HCT116 (cell line): ENCODE measurements at regions not wholly inside any gene's neighbourhood (a gene's known extent, or its start where the extent isn't known, plus 50 kb on each side); places are given as distances from the start of the nearest gene placed in this dataset.

Source experiments
- ATAC-seq: fragments of 200-7000 bp; cut with Tn5 transposase; 2 replicates; pipeline ENCODE4 v1.9.1; 2020; ENCODE audit warnings: mild to moderate bottlenecking, moderate library complexity
- BruUV-seq: library from RNA; stranded (reverse); fragments of 400-500 nt; replicated peaks from 2 replicates; lab custom pipeline; 2021; lab: Mats Ljungman, UMichigan
- CTCF ChIA-PET: fragments of 300-600 bp; sonication (Branson Sonifier 250); formaldehyde crosslinking; loops from one replicate; lab custom pipeline; 2021; ENCODE audit warnings: antibody characterized with exemption; lab: Charles Lee
- POLR2A ChIA-PET: fragments of 300-600, 350-600 bp; sonication (Branson Sonifier 250); formaldehyde crosslinking; loops from one replicate; lab custom pipeline; 2021; ENCODE audit warnings: antibody characterized with exemption; lab: Charles Lee
- RAD21 ChIA-PET, 2 experiments: fragments of 300-600 bp; sonication (Branson Sonifier 250); formaldehyde crosslinking; loops; one replicate each; lab custom pipeline; 2023; ENCODE audit warnings: low total read pairs in 2 of 2; ENCODE audit not compliant: uncharacterized antibody in 2 of 2, unreplicated experiment in 2 of 2, low non-redundant PET in 1 of 2; lab: Charles Lee
- DNase-seq: peaks from one replicate; pipeline ENCODE4 v3.0.0-alpha.2; 2010; ENCODE audit warnings: low read depth, low spot score
- H2AFZ ChIP-seq: fragments of 200-600 bp; shearing (Covaris generic), sonication (generic); 2 replicates; pipeline ENCODE4 v1.6.1; 2017; ENCODE audit warnings: low read depth, mixed run types, mixed read lengths, antibody characterized with exemption, low read length; ENCODE audit not compliant: poor library complexity, severe bottlenecking
- H3K27ac ChIP-seq: 2 replicates; pipeline ENCODE4 v1.5.1; 2012; ENCODE audit warnings: low read depth, low read length
- H3K27me3 ChIP-seq: fragments of 200-600 bp; sonication (generic); 2 replicates; pipeline ENCODE4 v1.6.1; 2016; ENCODE audit warnings: mixed run types, low read length, mixed read lengths; ENCODE audit not compliant: insufficient read depth
- H3K36me3 ChIP-seq, 2 experiments: fragments of 200-500 bp in 1 of 2; fragments of 200-600 bp in 1 of 2; sonication (Bioruptor generic) in 1 of 2; sonication (generic) in 1 of 2; 2 replicates each; pipeline versions ENCODE4 v1.5.1 to v1.6.1; 2014 to 2016; ENCODE audit warnings: low read length in 2 of 2, inconsistent platforms in 1 of 2, mixed read lengths in 1 of 2, mixed run types in 1 of 2; ENCODE audit not compliant: insufficient read depth in 2 of 2, control insufficient read depth in 1 of 2
- H3K4me1 ChIP-seq, 2 experiments: fragments of 200-600 bp in 1 of 2; sonication (generic) in 1 of 2; 2 replicates each; pipeline versions ENCODE4 v1.5.1 to v1.6.1; 2012 to 2017; ENCODE audit warnings: low read length in 2 of 2, inconsistent platforms in 1 of 2, mild to moderate bottlenecking in 1 of 2, mixed read lengths in 1 of 2, mixed run types in 1 of 2, moderate library complexity in 1 of 2; ENCODE audit not compliant: insufficient read depth in 2 of 2, control insufficient read depth in 1 of 2
- H3K4me2 ChIP-seq: fragments of 200-600 bp; sonication (generic); 2 replicates; pipeline ENCODE4 v1.6.1; 2017; ENCODE audit warnings: mixed run types, low read length, mixed read lengths
- H3K4me3 ChIP-seq, 2 experiments: fragments of 200-600 bp in 1 of 2; sonication (generic) in 1 of 2; replicated peaks in 1 of 2; 2 replicates each; pipeline ENCODE4 v1.5.1; 2011 to 2016; ENCODE audit warnings: low read length in 2 of 2, control low read depth in 1 of 2, low read depth in 1 of 2, mild to moderate bottlenecking in 1 of 2, mixed read lengths in 1 of 2, mixed run types in 1 of 2
- H3K79me2 ChIP-seq: fragments of 200-600 bp; sonication (generic); 2 replicates; pipeline ENCODE4 v1.6.1; 2017; ENCODE audit warnings: mild to moderate bottlenecking, mixed run types, low read length, moderate library complexity, mixed read lengths; ENCODE audit not compliant: insufficient read depth
- H3K9ac ChIP-seq: fragments of 200-600 bp; sonication (generic); 2 replicates; pipeline ENCODE4 v1.6.1; 2016; ENCODE audit warnings: low read length, mixed read lengths
- H3K9me2 ChIP-seq: fragments of 200-600 bp; sonication (generic), shearing (Covaris generic); 2 replicates; pipeline ENCODE4 v1.6.1; 2017; ENCODE audit warnings: mixed run types, mild to moderate bottlenecking, moderate library complexity; ENCODE audit not compliant: insufficient read depth
- H3K9me3 ChIP-seq, 2 experiments: fragments of 200-500 bp in 1 of 2; fragments of 200-600 bp in 1 of 2; sonication (Bioruptor generic) in 1 of 2; sonication (generic) in 1 of 2; 2 replicates each; pipeline ENCODE4 v1.6.1; 2014 to 2017; ENCODE audit warnings: low read length in 2 of 2, mixed read lengths in 2 of 2, inconsistent platforms in 1 of 2, low read depth in 1 of 2, mild to moderate bottlenecking in 1 of 2, mixed run types in 1 of 2, moderate library complexity in 1 of 2; ENCODE audit not compliant: control insufficient read depth in 1 of 2, insufficient read depth in 1 of 2
- H4K20me1 ChIP-seq: fragments of 200-600 bp; sonication (generic), shearing (Covaris generic); 2 replicates; pipeline ENCODE4 v1.6.1; 2017; ENCODE audit warnings: mixed run types, mild to moderate bottlenecking, moderate library complexity; ENCODE audit not compliant: insufficient read depth
- CBX3 ChIP-seq: IDR thresholded peaks from 2 replicates; pipeline ENCODE4 v1.6.1; 2012; ENCODE audit warnings: low read depth
- CEBPB ChIP-seq: IDR thresholded peaks from 2 replicates; pipeline ENCODE4 v1.6.1; 2012; ENCODE audit warnings: low read depth
- EGR1 ChIP-seq: IDR thresholded peaks from 2 replicates; pipeline ENCODE4 v1.6.1; 2012; ENCODE audit warnings: low read depth
- EZH2phosphoT487 ChIP-seq: fragments of 200-600 bp; IDR thresholded peaks from 2 replicates; pipeline ENCODE4 v1.6.1; 2018; ENCODE audit warnings: antibody characterized with exemption, borderline replicate concordance
- FOSL1 ChIP-seq: IDR thresholded peaks from 2 replicates; pipeline ENCODE4 v1.6.1; 2012; ENCODE audit warnings: low read depth
- POLR2AphosphoS5 ChIP-seq: IDR thresholded peaks from 2 replicates; pipeline ENCODE4 v1.6.1; 2011; ENCODE audit warnings: mild to moderate bottlenecking, low read depth, low read length, moderate library complexity
- REST ChIP-seq: IDR thresholded peaks from 2 replicates; pipeline ENCODE4 v1.6.1; 2012; ENCODE audit warnings: low read depth
- SIN3A ChIP-seq: IDR thresholded peaks from 2 replicates; pipeline ENCODE4 v1.6.1; 2012; ENCODE audit warnings: low read depth
- SP1 ChIP-seq: IDR thresholded peaks from 2 replicates; pipeline ENCODE4 v1.6.1; 2012; ENCODE audit warnings: low read depth
- SRF ChIP-seq: IDR thresholded peaks from 2 replicates; pipeline ENCODE4 v1.6.1; 2012; ENCODE audit warnings: low read depth
- YY1 ChIP-seq: IDR thresholded peaks from 2 replicates; pipeline ENCODE4 v1.6.1; 2011; ENCODE audit warnings: low read length, low read depth, moderate library complexity, mild to moderate bottlenecking; ENCODE audit not compliant: insufficient replicate concordance; ENCODE audit errors: extremely low read depth
- ZBTB33 ChIP-seq: IDR thresholded peaks from 2 replicates; pipeline ENCODE4 v1.6.1; 2011; ENCODE audit warnings: mild to moderate bottlenecking, low read length, moderate library complexity; ENCODE audit not compliant: insufficient replicate concordance; ENCODE audit errors: extremely low read depth
- ZFX ChIP-seq: fragments of 450-650 bp; IDR thresholded peaks from 2 replicates; pipeline ENCODE4 v1.6.1; 2017
- ZNF274 ChIP-seq: fragments of 200-500 bp; sonication (Bioruptor generic); IDR thresholded peaks from 2 replicates; pipeline ENCODE4 v1.6.1; 2014; ENCODE audit warnings: mild to moderate bottlenecking, low read depth, low read length, inconsistent platforms
- intact Hi-C: fragments of 100-400 bp; cut with micrococcal nuclease; formaldehyde crosslinking; loops from 2 replicates; pipeline ENCODE4 v1.10.0; 2022
- TF ChIP-seq, protein P1 (sequence below): IDR thresholded peaks from 2 replicates; pipeline ENCODE4 v1.6.1; 2012

GRCh38 chr2:16405551-16405950 lies 260.1 kb downstream of the CYRIA start (continued):
- TF ChIP-seq, protein P1, sequence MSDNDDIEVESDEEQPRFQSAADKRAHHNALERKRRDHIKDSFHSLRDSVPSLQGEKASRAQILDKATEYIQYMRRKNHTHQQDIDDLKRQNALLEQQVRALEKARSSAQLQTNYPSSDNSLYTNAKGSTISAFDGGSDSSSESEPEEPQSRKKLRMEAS, result no peak
- TF ChIP-seq FOSL1 (no peak), CBX3 (no peak), CEBPB (no peak), ZFX (no peak), EGR1 (no peak), REST (no peak), SRF (no peak)

- Histone ChIP-seq H3K9ac (no peak overlapping the region), H3K9me2 (no peaks in the 10 kb centered on the region), H3K36me3 (no peaks in the 10 kb centered on the region), H3K4me2 (no peak overlapping the region), H3K4me1 (no peaks in the 10 kb centered on the region), H3K27ac (no peak overlapping the region), H3K27me3 (no peaks in the 10 kb centered on the region), H3K79me2 (no peaks in the 10 kb centered on the region)
- no TSS peak for BruUV-seq
- TF ChIP-seq YY1 (no peak), EZH2phosphoT487 (no peak), EGR1 (no peak), REST (no peak), POLR2AphosphoS5 (no peak), ZBTB33 (no peak), ZFX (no peak), FOSL1 (no peak), SP1 (no peak), SIN3A (no peak), CEBPB (no peak), ZNF274 (no peak)
- TF ChIP-seq, all 23 proteins: peak for 0
- DNase-seq (no peak), ATAC-seq (no peak)
- intact Hi-C loops, result no loop called here
- ChIA-PET POLR2A (no interaction called here), RAD21 (no interaction called here), CTCF (no interaction called here)
- Histone ChIP-seq H3K9me3 (no peaks in the 10 kb centered on the region), H2AFZ (no peak overlapping the region), H4K20me1 (no peaks in the 10 kb centered on the region), H3K4me3 (no peak overlapping the region)
Measured at GRCh38 chr2:16404551-16405300, 260.9 kb downstream of the CYRIA start.
